GM23338 (cell line): ENCODE measurements at regions not wholly inside any gene's neighbourhood (a gene's known extent, or its start where the extent isn't known, plus 50 kb on each side); places are given as distances from the start of the nearest gene placed in this dataset.

ENCODE experiments used
- ATAC-seq: fragments of 200-7000 bp; cut with Tn5 transposase; 3 replicates; pipeline ENCODE4 v1.9.1; 2020
- DNase-seq: peaks from one replicate; pipeline ENCODE4 v3.0.0-alpha.2; 2015; ENCODE audit warnings: low spot score
- H2AFZ ChIP-seq: fragments of 200-600 bp; sonication (generic); 2 replicates; pipeline ENCODE4 v1.8.0; 2016; ENCODE audit warnings: antibody characterized with exemption, mild to moderate bottlenecking, moderate library complexity
- H3F3A ChIP-seq: fragments of 200-600 bp; sonication (generic); replicated peaks from 2 replicates; pipeline ENCODE4 v1.8.0; 2017; ENCODE audit warnings: antibody characterized with exemption, mixed run types, low read depth
- H3K27ac ChIP-seq: fragments of 200-600 bp; sonication (generic); 2 replicates; pipeline ENCODE4 v1.6.1; 2016; ENCODE audit warnings: low read depth
- H3K27me3 ChIP-seq: fragments of 200-600 bp; sonication (generic); 2 replicates; pipeline ENCODE4 v1.8.0; 2016; ENCODE audit warnings: mild to moderate bottlenecking, mixed run types, moderate library complexity; ENCODE audit not compliant: insufficient read depth
- H3K36me3 ChIP-seq: fragments of 200-600 bp; sonication (generic); 2 replicates; pipeline ENCODE4 v1.8.0; 2016; ENCODE audit warnings: mild to moderate bottlenecking; ENCODE audit not compliant: insufficient read depth
- H3K4me1 ChIP-seq: fragments of 200-600 bp; sonication (generic); 2 replicates; pipeline ENCODE4 v1.8.0; 2016; ENCODE audit warnings: mild to moderate bottlenecking, moderate library complexity; ENCODE audit not compliant: insufficient read depth
- H3K4me2 ChIP-seq: fragments of 200-600 bp; sonication (generic); 2 replicates; pipeline ENCODE4 v1.7.1; 2017; ENCODE audit warnings: mixed run types
- H3K4me3 ChIP-seq: fragments of 200-600 bp; sonication (generic); 2 replicates; pipeline ENCODE4 v1.6.1; 2016; ENCODE audit warnings: mixed run types
- H3K79me2 ChIP-seq: fragments of 200-600 bp; sonication (generic); replicated peaks from 2 replicates; pipeline ENCODE4 v1.8.0; 2017; ENCODE audit warnings: mild to moderate bottlenecking; ENCODE audit not compliant: insufficient read depth
- H3K9me2 ChIP-seq: fragments of 200-600 bp; sonication (generic); 2 replicates; pipeline ENCODE4 v1.8.0; 2017; ENCODE audit not compliant: insufficient read depth
- H4K20me1 ChIP-seq: fragments of 200-600 bp; sonication (generic); replicated peaks from 2 replicates; pipeline ENCODE4 v1.8.0; 2017; ENCODE audit warnings: mild to moderate bottlenecking; ENCODE audit not compliant: insufficient read depth
- H3K27ac Mint-ChIP-seq: 2 replicates; pipeline ENCODE4 v1.8.0; 2020; ENCODE audit warnings: inconsistent platforms, mild to moderate bottlenecking, moderate library complexity, mixed read lengths
- H3K27me3 Mint-ChIP-seq: 3 replicates; pipeline ENCODE4 v1.8.0; 2022; ENCODE audit warnings: low read depth, mild to moderate bottlenecking, moderate library complexity, mixed read lengths, inconsistent platforms; ENCODE audit not compliant: insufficient read depth, poor library complexity
- H3K36me3 Mint-ChIP-seq: 3 replicates; pipeline ENCODE4 v1.8.0; 2021; ENCODE audit warnings: low read depth, mild to moderate bottlenecking, inconsistent platforms, moderate library complexity, mixed read lengths
- H3K4me1 Mint-ChIP-seq: 3 replicates; pipeline ENCODE4 v1.8.0; 2020; ENCODE audit warnings: mild to moderate bottlenecking, inconsistent platforms, mixed read lengths
- H3K4me3 Mint-ChIP-seq: 3 replicates; pipeline ENCODE4 v1.8.0; 2021; ENCODE audit warnings: moderate library complexity, mild to moderate bottlenecking, inconsistent platforms, mixed read lengths
- H3K9me3 Mint-ChIP-seq: 3 replicates; pipeline ENCODE4 v1.8.0; 2020; ENCODE audit warnings: moderate library complexity, mild to moderate bottlenecking, inconsistent platforms, mixed read lengths
- CREB1 ChIP-seq: fragments of 250-450 bp; sonication (Bioruptor Pico); IDR thresholded peaks from 2 replicates; pipeline ENCODE4 v1.5.0; 2020; ENCODE audit warnings: low read depth, mild to moderate bottlenecking, moderate library complexity
- EZH2 ChIP-seq: fragments of 200-600 bp; sonication (generic); IDR thresholded peaks from one replicate; pipeline ENCODE4 v1.8.0; 2017; ENCODE audit warnings: antibody characterized with exemption, mild to moderate bottlenecking, low read depth; ENCODE audit not compliant: unreplicated experiment
- EZH2phosphoT487 ChIP-seq: fragments of 200-600 bp; sonication (generic); IDR thresholded peaks from one replicate; pipeline ENCODE4 v1.8.1; 2018; ENCODE audit warnings: antibody characterized with exemption; ENCODE audit not compliant: unreplicated experiment
- JUNB ChIP-seq: IDR thresholded peaks from one replicate; pipeline ENCODE4 v1.6.1; 2016; ENCODE audit warnings: antibody characterized with exemption; ENCODE audit not compliant: unreplicated experiment
- NANOG ChIP-seq: IDR thresholded peaks from 2 replicates; pipeline ENCODE4 v1.6.1; 2016; ENCODE audit warnings: antibody characterized with exemption, borderline replicate concordance
- POLR2AphosphoS5 ChIP-seq: IDR thresholded peaks from 2 replicates; pipeline ENCODE4 v1.6.1; 2016; ENCODE audit warnings: antibody characterized with exemption, low read depth
- STAT1 ChIP-seq: IDR thresholded peaks from one replicate; pipeline ENCODE4 v1.6.1; 2016; ENCODE audit warnings: antibody characterized with exemption; ENCODE audit not compliant: unreplicated experiment
- ZNF114 ChIP-seq: fragments of 250-450 bp; sonication (Bioruptor Pico); IDR thresholded peaks from 2 replicates; pipeline ENCODE4 v1.5.0; 2020; ENCODE audit warnings: mild to moderate bottlenecking, moderate library complexity
- ZNF331 ChIP-seq: fragments of 250-450 bp; sonication (Bioruptor Pico); IDR thresholded peaks from 2 replicates; pipeline ENCODE4 v1.5.0; 2020; ENCODE audit warnings: low read depth, mild to moderate bottlenecking, moderate library complexity
- TF ChIP-seq, protein P1 (sequence below), 2 experiments: fragments of 200-600 bp in 1 of 2; sonication (generic) in 1 of 2; conservative IDR thresholded peaks; 2 replicates each; pipeline versions ENCODE4 v1.5.1 to v1.6.1; 2016 to 2017; ENCODE audit warnings: antibody characterized with exemption in 2 of 2, low read depth in 2 of 2, mild to moderate bottlenecking in 2 of 2, moderate library complexity in 1 of 2
- TF ChIP-seq, protein P2 (sequence below): IDR thresholded peaks from one replicate; pipeline ENCODE4 v1.6.1; 2018; ENCODE audit warnings: antibody characterized with exemption; ENCODE audit not compliant: unreplicated experiment
- TF ChIP-seq, protein P3 (sequence below): fragments of 250-450 bp; sonication (Bioruptor Pico); IDR thresholded peaks from 2 replicates; pipeline ENCODE4 v1.5.0; 2020; ENCODE audit warnings: mild to moderate bottlenecking, moderate library complexity
- TF ChIP-seq, protein P4 (sequence below): IDR thresholded peaks from 2 replicates; pipeline ENCODE4 v1.6.1; 2016; ENCODE audit warnings: antibody characterized with exemption

DNA sequence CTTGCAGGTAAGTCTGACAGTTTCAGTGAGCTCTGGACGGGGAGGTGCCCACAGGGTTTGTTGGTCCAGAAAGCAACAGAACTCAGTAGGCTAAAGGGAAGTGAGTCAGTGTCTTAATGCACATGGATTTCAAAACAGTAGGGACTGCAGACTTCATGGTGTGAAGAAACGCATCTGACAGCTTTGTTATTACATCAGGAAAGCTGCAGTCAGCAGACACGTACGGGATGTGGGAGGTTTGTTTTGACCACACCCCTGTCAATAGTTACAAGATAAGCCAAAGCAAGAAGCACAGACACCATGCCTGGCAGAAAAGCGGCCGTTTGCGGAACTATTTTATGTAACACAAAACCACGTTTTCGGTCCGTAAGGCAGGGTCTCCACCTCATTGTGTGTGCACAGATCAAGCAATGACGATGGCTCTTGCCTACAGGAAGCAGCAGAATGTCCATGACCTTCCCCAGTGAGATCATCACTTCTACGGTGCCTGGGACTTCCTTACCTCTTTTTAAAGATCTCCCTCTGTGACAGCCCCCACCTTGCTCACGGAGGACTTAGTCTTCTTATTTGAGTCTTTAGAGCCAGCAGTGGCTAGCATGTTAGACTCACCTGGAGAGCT, 58.2 kb upstream of the FTH1 start:
- Mint-ChIP-seq H3K4me3 (no peak overlapping the region), H3K27ac (no peak overlapping the region), H3K36me3 (peaks cover 4% of the 10 kb centered on the region; the same call in 2 of the 3 replicates), H3K9me3 (peaks cover 25% of the 10 kb centered on the region), H3K27me3 (peaks cover 13% of the 10 kb centered on the region), H3K4me1 (peaks cover 8% of the 10 kb centered on the region; the same call in 2 of the 3 replicates)
- TF ChIP-seq POLR2AphosphoS5 (no peak), ZNF331 (CRISPR knock-in tag) (no peak), JUNB (no peak), CREB1 (CRISPR knock-in tag) (no peak), ZNF114 (no peak), STAT1 (no peak), EZH2phosphoT487 (no peak), EZH2 (no peak), NANOG (no peak)
- TF ChIP-seq, protein P1, sequence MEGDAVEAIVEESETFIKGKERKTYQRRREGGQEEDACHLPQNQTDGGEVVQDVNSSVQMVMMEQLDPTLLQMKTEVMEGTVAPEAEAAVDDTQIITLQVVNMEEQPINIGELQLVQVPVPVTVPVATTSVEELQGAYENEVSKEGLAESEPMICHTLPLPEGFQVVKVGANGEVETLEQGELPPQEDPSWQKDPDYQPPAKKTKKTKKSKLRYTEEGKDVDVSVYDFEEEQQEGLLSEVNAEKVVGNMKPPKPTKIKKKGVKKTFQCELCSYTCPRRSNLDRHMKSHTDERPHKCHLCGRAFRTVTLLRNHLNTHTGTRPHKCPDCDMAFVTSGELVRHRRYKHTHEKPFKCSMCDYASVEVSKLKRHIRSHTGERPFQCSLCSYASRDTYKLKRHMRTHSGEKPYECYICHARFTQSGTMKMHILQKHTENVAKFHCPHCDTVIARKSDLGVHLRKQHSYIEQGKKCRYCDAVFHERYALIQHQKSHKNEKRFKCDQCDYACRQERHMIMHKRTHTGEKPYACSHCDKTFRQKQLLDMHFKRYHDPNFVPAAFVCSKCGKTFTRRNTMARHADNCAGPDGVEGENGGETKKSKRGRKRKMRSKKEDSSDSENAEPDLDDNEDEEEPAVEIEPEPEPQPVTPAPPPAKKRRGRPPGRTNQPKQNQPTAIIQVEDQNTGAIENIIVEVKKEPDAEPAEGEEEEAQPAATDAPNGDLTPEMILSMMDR (conservative IDR thresholded peaks at IDR 0.05; ENCODE audit: low read depth in 2 of 2): no peak
- TF ChIP-seq, protein P2, sequence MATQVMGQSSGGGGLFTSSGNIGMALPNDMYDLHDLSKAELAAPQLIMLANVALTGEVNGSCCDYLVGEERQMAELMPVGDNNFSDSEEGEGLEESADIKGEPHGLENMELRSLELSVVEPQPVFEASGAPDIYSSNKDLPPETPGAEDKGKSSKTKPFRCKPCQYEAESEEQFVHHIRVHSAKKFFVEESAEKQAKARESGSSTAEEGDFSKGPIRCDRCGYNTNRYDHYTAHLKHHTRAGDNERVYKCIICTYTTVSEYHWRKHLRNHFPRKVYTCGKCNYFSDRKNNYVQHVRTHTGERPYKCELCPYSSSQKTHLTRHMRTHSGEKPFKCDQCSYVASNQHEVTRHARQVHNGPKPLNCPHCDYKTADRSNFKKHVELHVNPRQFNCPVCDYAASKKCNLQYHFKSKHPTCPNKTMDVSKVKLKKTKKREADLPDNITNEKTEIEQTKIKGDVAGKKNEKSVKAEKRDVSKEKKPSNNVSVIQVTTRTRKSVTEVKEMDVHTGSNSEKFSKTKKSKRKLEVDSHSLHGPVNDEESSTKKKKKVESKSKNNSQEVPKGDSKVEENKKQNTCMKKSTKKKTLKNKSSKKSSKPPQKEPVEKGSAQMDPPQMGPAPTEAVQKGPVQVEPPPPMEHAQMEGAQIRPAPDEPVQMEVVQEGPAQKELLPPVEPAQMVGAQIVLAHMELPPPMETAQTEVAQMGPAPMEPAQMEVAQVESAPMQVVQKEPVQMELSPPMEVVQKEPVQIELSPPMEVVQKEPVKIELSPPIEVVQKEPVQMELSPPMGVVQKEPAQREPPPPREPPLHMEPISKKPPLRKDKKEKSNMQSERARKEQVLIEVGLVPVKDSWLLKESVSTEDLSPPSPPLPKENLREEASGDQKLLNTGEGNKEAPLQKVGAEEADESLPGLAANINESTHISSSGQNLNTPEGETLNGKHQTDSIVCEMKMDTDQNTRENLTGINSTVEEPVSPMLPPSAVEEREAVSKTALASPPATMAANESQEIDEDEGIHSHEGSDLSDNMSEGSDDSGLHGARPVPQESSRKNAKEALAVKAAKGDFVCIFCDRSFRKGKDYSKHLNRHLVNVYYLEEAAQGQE: no peak
- TF ChIP-seq, protein P3, sequence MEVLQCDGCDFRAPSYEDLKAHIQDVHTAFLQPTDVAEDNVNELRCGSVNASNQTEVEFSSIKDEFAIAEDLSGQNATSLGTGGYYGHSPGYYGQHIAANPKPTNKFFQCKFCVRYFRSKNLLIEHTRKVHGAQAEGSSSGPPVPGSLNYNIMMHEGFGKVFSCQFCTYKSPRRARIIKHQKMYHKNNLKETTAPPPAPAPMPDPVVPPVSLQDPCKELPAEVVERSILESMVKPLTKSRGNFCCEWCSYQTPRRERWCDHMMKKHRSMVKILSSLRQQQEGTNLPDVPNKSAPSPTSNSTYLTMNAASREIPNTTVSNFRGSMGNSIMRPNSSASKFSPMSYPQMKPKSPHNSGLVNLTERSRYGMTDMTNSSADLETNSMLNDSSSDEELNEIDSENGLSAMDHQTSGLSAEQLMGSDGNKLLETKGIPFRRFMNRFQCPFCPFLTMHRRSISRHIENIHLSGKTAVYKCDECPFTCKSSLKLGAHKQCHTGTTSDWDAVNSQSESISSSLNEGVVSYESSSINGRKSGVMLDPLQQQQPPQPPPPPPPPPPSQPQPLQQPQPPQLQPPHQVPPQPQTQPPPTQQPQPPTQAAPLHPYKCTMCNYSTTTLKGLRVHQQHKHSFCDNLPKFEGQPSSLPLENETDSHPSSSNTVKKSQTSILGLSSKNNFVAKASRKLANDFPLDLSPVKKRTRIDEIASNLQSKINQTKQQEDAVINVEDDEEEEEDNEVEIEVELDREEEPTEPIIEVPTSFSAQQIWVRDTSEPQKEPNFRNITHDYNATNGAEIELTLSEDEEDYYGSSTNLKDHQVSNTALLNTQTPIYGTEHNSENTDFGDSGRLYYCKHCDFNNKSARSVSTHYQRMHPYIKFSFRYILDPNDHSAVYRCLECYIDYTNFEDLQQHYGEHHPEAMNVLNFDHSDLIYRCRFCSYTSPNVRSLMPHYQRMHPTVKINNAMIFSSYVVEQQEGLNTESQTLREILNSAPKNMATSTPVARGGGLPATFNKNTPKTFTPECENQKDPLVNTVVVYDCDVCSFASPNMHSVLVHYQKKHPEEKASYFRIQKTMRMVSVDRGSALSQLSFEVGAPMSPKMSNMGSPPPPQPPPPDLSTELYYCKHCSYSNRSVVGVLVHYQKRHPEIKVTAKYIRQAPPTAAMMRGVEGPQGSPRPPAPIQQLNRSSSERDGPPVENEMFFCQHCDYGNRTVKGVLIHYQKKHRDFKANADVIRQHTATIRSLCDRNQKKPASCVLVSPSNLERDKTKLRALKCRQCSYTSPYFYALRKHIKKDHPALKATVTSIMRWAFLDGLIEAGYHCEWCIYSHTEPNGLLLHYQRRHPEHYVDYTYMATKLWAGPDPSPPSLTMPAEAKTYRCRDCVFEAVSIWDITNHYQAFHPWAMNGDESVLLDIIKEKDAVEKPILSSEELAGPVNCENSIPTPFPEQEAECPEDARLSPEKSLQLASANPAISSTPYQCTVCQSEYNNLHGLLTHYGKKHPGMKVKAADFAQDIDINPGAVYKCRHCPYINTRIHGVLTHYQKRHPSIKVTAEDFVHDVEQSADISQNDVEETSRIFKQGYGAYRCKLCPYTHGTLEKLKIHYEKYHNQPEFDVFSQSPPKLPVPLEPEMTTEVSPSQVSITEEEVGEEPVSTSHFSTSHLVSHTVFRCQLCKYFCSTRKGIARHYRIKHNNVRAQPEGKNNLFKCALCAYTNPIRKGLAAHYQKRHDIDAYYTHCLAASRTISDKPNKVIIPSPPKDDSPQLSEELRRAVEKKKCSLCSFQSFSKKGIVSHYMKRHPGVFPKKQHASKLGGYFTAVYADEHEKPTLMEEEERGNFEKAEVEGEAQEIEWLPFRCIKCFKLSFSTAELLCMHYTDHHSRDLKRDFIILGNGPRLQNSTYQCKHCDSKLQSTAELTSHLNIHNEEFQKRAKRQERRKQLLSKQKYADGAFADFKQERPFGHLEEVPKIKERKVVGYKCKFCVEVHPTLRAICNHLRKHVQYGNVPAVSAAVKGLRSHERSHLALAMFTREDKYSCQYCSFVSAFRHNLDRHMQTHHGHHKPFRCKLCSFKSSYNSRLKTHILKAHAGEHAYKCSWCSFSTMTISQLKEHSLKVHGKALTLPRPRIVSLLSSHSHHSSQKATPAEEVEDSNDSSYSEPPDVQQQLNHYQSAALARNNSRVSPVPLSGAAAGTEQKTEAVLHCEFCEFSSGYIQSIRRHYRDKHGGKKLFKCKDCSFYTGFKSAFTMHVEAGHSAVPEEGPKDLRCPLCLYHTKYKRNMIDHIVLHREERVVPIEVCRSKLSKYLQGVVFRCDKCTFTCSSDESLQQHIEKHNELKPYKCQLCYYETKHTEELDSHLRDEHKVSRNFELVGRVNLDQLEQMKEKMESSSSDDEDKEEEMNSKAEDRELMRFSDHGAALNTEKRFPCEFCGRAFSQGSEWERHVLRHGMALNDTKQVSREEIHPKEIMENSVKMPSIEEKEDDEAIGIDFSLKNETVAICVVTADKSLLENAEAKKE: no peak
- TF ChIP-seq, protein P4, sequence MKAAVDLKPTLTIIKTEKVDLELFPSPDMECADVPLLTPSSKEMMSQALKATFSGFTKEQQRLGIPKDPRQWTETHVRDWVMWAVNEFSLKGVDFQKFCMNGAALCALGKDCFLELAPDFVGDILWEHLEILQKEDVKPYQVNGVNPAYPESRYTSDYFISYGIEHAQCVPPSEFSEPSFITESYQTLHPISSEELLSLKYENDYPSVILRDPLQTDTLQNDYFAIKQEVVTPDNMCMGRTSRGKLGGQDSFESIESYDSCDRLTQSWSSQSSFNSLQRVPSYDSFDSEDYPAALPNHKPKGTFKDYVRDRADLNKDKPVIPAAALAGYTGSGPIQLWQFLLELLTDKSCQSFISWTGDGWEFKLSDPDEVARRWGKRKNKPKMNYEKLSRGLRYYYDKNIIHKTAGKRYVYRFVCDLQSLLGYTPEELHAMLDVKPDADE: no peak
- Histone ChIP-seq H3K9me2 (no peaks in the 10 kb centered on the region), H3K36me3 (no peaks in the 10 kb centered on the region), H3F3A (no peaks in the 10 kb centered on the region), H3K79me2 (no peaks in the 10 kb centered on the region), H3K4me3 (no peak overlapping the region), H2AFZ (peak overlapping the region; percentile 83), H4K20me1 (no peaks in the 10 kb centered on the region), H3K27me3 (no peaks in the 10 kb centered on the region), H3K4me1 (peaks cover 5% of the 10 kb centered on the region; the same call in 1 of the 2 replicates), H3K4me2 (no peak overlapping the region), H3K27ac (no peak overlapping the region)
- ATAC-seq: no peak
- DNase-seq: no peak
